ENCODE measurements at regions not wholly inside any gene's neighbourhood (a gene's known extent, or its start where the extent isn't known, plus 50 kb on each side); places are given as distances from the start of the nearest gene placed in this dataset.
A peak's percentile ranks its signal among the peaks of the same experiment; 100 is the strongest.

GRCh38 chr18:55863876-55864275 is 275.9 kb upstream of the TCF4 start:
- Histone ChIP-seq H3K36me3 (no peaks in the 10 kb centered on the region), H3K27ac (no peak overlapping the region), H4K20me1 (ENCODE audit: low read depth) (no peaks in the 10 kb centered on the region), H3K4me3 (no peak overlapping the region), H3K4me1 (peaks cover 46% of the 10 kb centered on the region), H3K4me2 (no peak overlapping the region), H2AFZ (replicated peaks) (no peak overlapping the region), H3F3A (ENCODE audit: low read depth) (peaks cover 4% of the 10 kb centered on the region), H3K79me2 (ENCODE audit: low read depth) (no peaks in the 10 kb centered on the region), H3K9ac (no peak overlapping the region), H3K9me3 (ENCODE audit: low read depth) (no peaks in the 10 kb centered on the region), H3K27me3 (no peaks in the 10 kb centered on the region)
- no peak for TF ChIP-seq EZH2phosphoT487 (IDR thresholded peaks at IDR 0.05)
- TF ChIP-seq EZH2 (IDR thresholded peaks at IDR 0.05) = no peak
- peaks cover 20% of the 10 kb centered on the region for H3K4me1 Mint-ChIP-seq
- H3K4me3 Mint-ChIP-seq = no peak overlapping the region
- H3K27ac Mint-ChIP-seq = no peak overlapping the region
- no peaks in the 10 kb centered on the region for H3K36me3 Mint-ChIP-seq
- no peak for DNase-seq (ENCODE audit: low spot score)
- H3K27me3 Mint-ChIP-seq (ENCODE audit: insufficient read depth, low read depth) = peaks cover 2% of the 10 kb centered on the region
- H3K9me3 Mint-ChIP-seq = peaks cover 5% of the 10 kb centered on the region

- H4K20me1 ChIP-seq (ENCODE audit: low read depth) = no peaks in the 10 kb centered on the region
- H2AFZ ChIP-seq (replicated peaks) = no peak overlapping the region
- H3K36me3 Mint-ChIP-seq = no peaks in the 10 kb centered on the region
- peaks cover 51% of the 10 kb centered on the region for H3K4me1 ChIP-seq
- no peak overlapping the region for H3K4me3 Mint-ChIP-seq
- H3K9me3 ChIP-seq (ENCODE audit: low read depth) = no peaks in the 10 kb centered on the region
- no peak overlapping the region for H3K27ac Mint-ChIP-seq
- no peak overlapping the region for H3K4me3 ChIP-seq
- H3K9ac ChIP-seq = no peak overlapping the region
- no peak overlapping the region for H3K27ac ChIP-seq
- peaks cover 4% of the 10 kb centered on the region for H3F3A ChIP-seq (ENCODE audit: low read depth)
- no peak overlapping the region for H3K4me2 ChIP-seq
- H3K4me1 Mint-ChIP-seq = peaks cover 25% of the 10 kb centered on the region
- H3K27me3 Mint-ChIP-seq (ENCODE audit: insufficient read depth, low read depth) = peaks cover 2% of the 10 kb centered on the region
- peaks cover 5% of the 10 kb centered on the region for H3K9me3 Mint-ChIP-seq
- H3K79me2 ChIP-seq (ENCODE audit: low read depth) = no peaks in the 10 kb centered on the region
- no peak for DNase-seq (ENCODE audit: low spot score)
- H3K27me3 ChIP-seq = no peaks in the 10 kb centered on the region
- H3K36me3 ChIP-seq = no peaks in the 10 kb centered on the region
- no peak for TF ChIP-seq CTCF (IDR thresholded peaks at IDR 0.05)
- no peak for TF ChIP-seq EZH2 (IDR thresholded peaks at IDR 0.05)
- TF ChIP-seq EZH2phosphoT487 (IDR thresholded peaks at IDR 0.05) = no peak
These were observed 275.4 kb upstream of the TCF4 start for GRCh38 chr18:55863391-55863706.

GRCh38 chr18:55862693-55863390 is 274.9 kb upstream of the TCF4 start:
- H3K9ac ChIP-seq = no peak overlapping the region
- peaks cover 4% of the 10 kb centered on the region for H3F3A ChIP-seq (ENCODE audit: low read depth)
- Mint-ChIP-seq H3K9me3 (peaks cover 5% of the 10 kb centered on the region), H3K4me3 (peak overlapping the region; percentile 19), H3K36me3 (no peaks in the 10 kb centered on the region), H3K4me1 (peaks cover 30% of the 10 kb centered on the region), H3K27me3 (ENCODE audit: insufficient read depth, low read depth) (no peaks in the 10 kb centered on the region), H3K27ac (peak overlapping the region; percentile 35)
- no peaks in the 10 kb centered on the region for H3K27me3 ChIP-seq
- no peak overlapping the region for H3K27ac ChIP-seq
- TF ChIP-seq EZH2 (IDR thresholded peaks at IDR 0.05) = no peak
- no peak for TF ChIP-seq EZH2phosphoT487 (IDR thresholded peaks at IDR 0.05)
- TF ChIP-seq CTCF (IDR thresholded peaks at IDR 0.05) = no peak
- H3K4me2 ChIP-seq = no peak overlapping the region
- peak; percentile 31 for DNase-seq (ENCODE audit: low spot score)
- no peaks in the 10 kb centered on the region for H3K79me2 ChIP-seq (ENCODE audit: low read depth)
- no peak overlapping the region for H2AFZ ChIP-seq (replicated peaks)
- H3K9me3 ChIP-seq (ENCODE audit: low read depth) = no peaks in the 10 kb centered on the region
- H4K20me1 ChIP-seq (ENCODE audit: low read depth) = no peaks in the 10 kb centered on the region
- peaks cover 57% of the 10 kb centered on the region for H3K4me1 ChIP-seq
- H3K4me3 ChIP-seq = no peak overlapping the region
- H3K36me3 ChIP-seq = no peaks in the 10 kb centered on the region

GRCh38 chr18:55861266-55861665 is 273.3 kb upstream of the TCF4 start:
- no peaks in the 10 kb centered on the region for H4K20me1 ChIP-seq (ENCODE audit: low read depth)
- H3K27me3 ChIP-seq = no peaks in the 10 kb centered on the region
- H3K27ac ChIP-seq = no peak overlapping the region
- Mint-ChIP-seq H3K9me3 (peaks cover 5% of the 10 kb centered on the region), H3K27ac (no peak overlapping the region), H3K27me3 (ENCODE audit: insufficient read depth, low read depth) (no peaks in the 10 kb centered on the region), H3K4me3 (no peak overlapping the region), H3K36me3 (no peaks in the 10 kb centered on the region), H3K4me1 (peaks cover 39% of the 10 kb centered on the region)
- no peaks in the 10 kb centered on the region for H3K9me3 ChIP-seq (ENCODE audit: low read depth)
- no peaks in the 10 kb centered on the region for H3K79me2 ChIP-seq (ENCODE audit: low read depth)
- H3K9ac ChIP-seq = no peak overlapping the region
- H3K36me3 ChIP-seq = no peaks in the 10 kb centered on the region
- DNase-seq (ENCODE audit: low spot score) = peak; percentile 49
- peak overlapping the region; percentile 36 for H2AFZ ChIP-seq (replicated peaks)
- no peak overlapping the region for H3K4me3 ChIP-seq
- peaks cover 60% of the 10 kb centered on the region for H3K4me1 ChIP-seq
- H3K4me2 ChIP-seq = peak overlapping the region; percentile 29
- H3F3A ChIP-seq (ENCODE audit: low read depth) = peaks cover 4% of the 10 kb centered on the region
- TF ChIP-seq EZH2 (IDR thresholded peaks at IDR 0.05) (no peak), EZH2phosphoT487 (IDR thresholded peaks at IDR 0.05) (no peak), CTCF (IDR thresholded peaks at IDR 0.05) (peak; percentile 57)
